PC-3 (cell line): ENCODE measurements at regions not wholly inside any gene's neighbourhood (a gene's known extent, or its start where the extent isn't known, plus 50 kb on each side); places are given as distances from the start of the nearest gene placed in this dataset.

ENCODE experiments used
- ATAC-seq: fragments of 200-7000 bp; cut with Tn5 transposase; 2 replicates; pipeline ENCODE4 v1.9.1; 2020; ENCODE audit warnings: mild to moderate bottlenecking, moderate library complexity
- BruUV-seq: library from RNA; stranded (reverse); fragments of 400-500 nt; replicated peaks from 2 replicates; lab custom pipeline; 2021; lab: Mats Ljungman, UMichigan
- CTCF ChIA-PET: fragments of 300-600 bp; sonication (Branson Sonifier 250); formaldehyde crosslinking; loops from one replicate; lab custom pipeline; 2022; ENCODE audit warnings: antibody characterized with exemption; lab: Charles Lee
- POLR2A ChIA-PET: fragments of 300-600 bp; sonication (Branson Sonifier 250); formaldehyde crosslinking; loops from one replicate; lab custom pipeline; 2022; ENCODE audit warnings: antibody characterized with exemption; ENCODE audit not compliant: unreplicated experiment; lab: Charles Lee
- DNase-seq: peaks from one replicate; pipeline ENCODE4 v3.0.0-alpha.2; 2015
- H2AFZ ChIP-seq: fragments of 300-600 bp; sonication (generic); 2 replicates; pipeline ENCODE4 v1.6.0; 2016; ENCODE audit warnings: antibody characterized with exemption, low read length
- H3F3A ChIP-seq: fragments of 300-600 bp; sonication (generic); one replicate; pipeline ENCODE4 v1.6.0; 2017; ENCODE audit warnings: antibody characterized with exemption, low read length, control low read depth, mild to moderate bottlenecking; ENCODE audit not compliant: unreplicated experiment
- H3K27ac ChIP-seq: fragments of 300-600 bp; sonication (generic); 2 replicates; pipeline ENCODE4 v1.5.1; 2016; ENCODE audit warnings: mild to moderate bottlenecking, low read length
- H3K27me3 ChIP-seq: fragments of 300-600 bp; sonication (generic); 2 replicates; pipeline ENCODE4 v1.6.1; 2016; ENCODE audit warnings: low read length, mixed read lengths
- H3K36me3 ChIP-seq: fragments of 300-600 bp; sonication (generic); 2 replicates; pipeline ENCODE4 v1.6.1; 2016; ENCODE audit warnings: low read depth, mixed run types, low read length, mixed read lengths
- H3K4me1 ChIP-seq: fragments of 300-600 bp; sonication (generic); 2 replicates; pipeline ENCODE4 v1.5.1; 2016; ENCODE audit warnings: low read length; ENCODE audit not compliant: insufficient read depth
- H3K4me2 ChIP-seq: fragments of 300-600 bp; sonication (generic); 2 replicates; pipeline ENCODE4 v1.6.0; 2016; ENCODE audit warnings: low read length
- H3K4me3 ChIP-seq: fragments of 300-600 bp; sonication (generic); 2 replicates; pipeline ENCODE4 v1.5.1; 2016; ENCODE audit warnings: mild to moderate bottlenecking, low read length, mixed read lengths
- H3K79me2 ChIP-seq: fragments of 300-600 bp; sonication (generic); 2 replicates; pipeline ENCODE4 v1.6.1; 2017; ENCODE audit warnings: low read length, mixed read lengths
- H3K9ac ChIP-seq: fragments of 300-600 bp; sonication (generic); 2 replicates; pipeline ENCODE4 v1.6.0; 2016; ENCODE audit warnings: mild to moderate bottlenecking, low read length
- H3K9me2 ChIP-seq: fragments of 300-600 bp; sonication (generic); replicated peaks from 2 replicates; pipeline ENCODE4 v1.6.1; 2016; ENCODE audit warnings: mixed run types, low read length, mixed read lengths
- H3K9me3 ChIP-seq: fragments of 300-600 bp; sonication (generic); 2 replicates; pipeline ENCODE4 v1.6.1; 2016; ENCODE audit warnings: low read length, mixed read lengths
- H4K20me1 ChIP-seq: fragments of 300-600 bp; sonication (generic); 2 replicates; pipeline ENCODE4 v1.6.1; 2016; ENCODE audit warnings: low read length, mixed read lengths
- CTCF ChIP-seq: fragments of 300-600 bp; sonication (generic); conservative IDR thresholded peaks from 2 replicates; pipeline ENCODE4 v1.5.1; 2017; ENCODE audit warnings: antibody characterized with exemption, low read depth, mild to moderate bottlenecking, low read length
- EZH2 ChIP-seq: fragments of 300-600 bp; sonication (generic); IDR thresholded peaks from one replicate; pipeline ENCODE4 v1.6.1; 2017; ENCODE audit warnings: antibody characterized with exemption, mild to moderate bottlenecking, low read length; ENCODE audit not compliant: unreplicated experiment
- EZH2phosphoT487 ChIP-seq: fragments of 300-600 bp; sonication (generic); IDR thresholded peaks from 2 replicates; pipeline ENCODE4 v1.6.1; 2018; ENCODE audit warnings: mild to moderate bottlenecking, antibody characterized with exemption, low read length, borderline replicate concordance
- intact Hi-C: fragments of 100-400 bp; cut with micrococcal nuclease; formaldehyde crosslinking; loops from 2 replicates; pipeline ENCODE4 v1.9.0; 2023

DNA sequence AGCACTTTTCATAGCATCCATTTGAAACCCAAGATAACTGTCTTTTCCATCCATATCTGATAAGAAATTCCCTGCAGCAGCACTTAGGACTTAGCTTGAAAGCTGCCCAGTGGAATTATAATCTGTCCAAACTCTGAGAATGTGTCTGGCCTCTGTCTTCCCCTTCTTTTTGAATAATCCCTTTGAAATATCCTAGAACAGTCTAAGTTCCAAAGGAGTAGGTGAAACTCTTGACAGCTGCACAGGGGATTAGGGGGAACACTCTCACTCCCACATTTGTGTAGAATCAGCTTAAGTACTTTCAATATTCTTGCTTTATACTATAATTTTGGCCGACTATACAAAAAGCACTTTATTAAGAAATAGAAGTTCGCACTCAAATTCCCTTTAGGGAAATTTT, 157.7 kb downstream of the PAPSS1 start:
- DNase-seq (no peak), ATAC-seq (no peak)
- Histone ChIP-seq H3K9ac (no peak overlapping the region), H3K4me1 (no peaks in the 10 kb centered on the region), H2AFZ (no peak overlapping the region), H3K4me2 (no peak overlapping the region), H3K79me2 (no peaks in the 10 kb centered on the region), H3K4me3 (no peak overlapping the region), H4K20me1 (no peaks in the 10 kb centered on the region), H3K36me3 (no peaks in the 10 kb centered on the region), H3K27ac (no peak overlapping the region), H3K9me3 (no peaks in the 10 kb centered on the region), H3F3A (no peaks in the 10 kb centered on the region), H3K9me2 (no peaks in the 10 kb centered on the region), H3K27me3 (no peaks in the 10 kb centered on the region)
- POLR2A ChIA-PET, result no interaction called here
- CTCF ChIA-PET, result no interaction called here
- TF ChIP-seq EZH2phosphoT487 (no peak), CTCF (no peak), EZH2 (no peak)
- no TSS peak for BruUV-seq
- intact Hi-C loops, result no loop called here

- Histone ChIP-seq H3K27ac (no peak overlapping the region), H3K9me2 (no peaks in the 10 kb centered on the region), H4K20me1 (no peaks in the 10 kb centered on the region), H3K27me3 (no peaks in the 10 kb centered on the region), H3K36me3 (no peaks in the 10 kb centered on the region), H3K4me2 (no peak overlapping the region), H3K4me1 (no peaks in the 10 kb centered on the region), H3K79me2 (no peaks in the 10 kb centered on the region), H3F3A (no peaks in the 10 kb centered on the region), H2AFZ (no peak overlapping the region), H3K9ac (no peak overlapping the region), H3K4me3 (no peak overlapping the region), H3K9me3 (no peaks in the 10 kb centered on the region)
- BruUV-seq, result no TSS peak
- TF ChIP-seq EZH2 (no peak), EZH2phosphoT487 (no peak), CTCF (no peak)
- ChIA-PET POLR2A (no interaction called here), CTCF (no interaction called here)
- DNase-seq, result no peak
- ATAC-seq, result no peak
- intact Hi-C loops, result no loop called here
These were observed 158.6 kb downstream of the PAPSS1 start for GRCh38 chr4:107561481-107561880.

DNA sequence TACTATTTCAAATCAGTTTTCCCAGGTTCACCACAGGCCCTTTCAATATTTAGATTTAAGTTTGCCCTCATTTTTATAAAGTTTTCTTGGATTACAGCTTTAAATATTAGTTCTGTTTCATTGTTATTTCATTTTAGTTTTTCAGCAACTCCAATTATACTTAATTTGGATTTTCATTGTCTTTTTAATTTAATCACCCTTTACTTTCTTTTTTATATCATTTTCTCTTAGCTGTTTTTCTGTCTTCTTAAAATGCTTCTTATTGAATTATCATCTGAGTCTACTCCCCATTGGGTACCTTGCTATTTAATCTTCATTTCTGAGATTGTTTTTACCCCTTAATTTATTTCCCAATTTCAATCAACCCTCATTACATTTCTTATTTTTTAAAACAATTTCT, 160.4 kb downstream of the PAPSS1 start:
- H3K4me2 ChIP-seq, result no peak overlapping the region
- ATAC-seq, result no peak
- BruUV-seq, result no TSS peak
- no peak overlapping the region for H3K9ac ChIP-seq
- no peak for DNase-seq
- POLR2A ChIA-PET, result interaction anchor here (0.6 kb wide), 1 partner anchor 9 kb away, joined by 4 read pairs; no protein-coding TSS in a partner anchor
- H3K36me3 ChIP-seq, result no peaks in the 10 kb centered on the region
- CTCF ChIA-PET, result no interaction called here
- H3K4me3 ChIP-seq, result no peak overlapping the region
- H3K27me3 ChIP-seq, result no peaks in the 10 kb centered on the region
- no peaks in the 10 kb centered on the region for H3K4me1 ChIP-seq
- no peaks in the 10 kb centered on the region for H3K79me2 ChIP-seq
- H3K27ac ChIP-seq, result no peak overlapping the region
- H2AFZ ChIP-seq, result no peak overlapping the region
- no peaks in the 10 kb centered on the region for H3F3A ChIP-seq
- H3K9me3 ChIP-seq, result no peaks in the 10 kb centered on the region
- TF ChIP-seq CTCF (no peak), EZH2 (no peak), EZH2phosphoT487 (no peak)
- no peaks in the 10 kb centered on the region for H3K9me2 ChIP-seq
- intact Hi-C loops, result no loop called here
- H4K20me1 ChIP-seq, result no peaks in the 10 kb centered on the region
